CD4-positive, alpha-beta T cell (primary cell): ENCODE measurements at regions not wholly inside any gene's neighbourhood (a gene's known extent, or its start where the extent isn't known, plus 50 kb on each side); places are given as distances from the start of the nearest gene placed in this dataset.

ENCODE experiments used
- ATAC-seq: fragments of 200-7000 bp; cut with Tn5 transposase; one replicate; pipeline ENCODE4 v1.10.0; 2022; ENCODE audit warnings: mild to moderate bottlenecking; ENCODE audit not compliant: poor library complexity
- CTCF ChIA-PET: fragments of 350-600 bp; sonication (Branson Sonifier 250); formaldehyde crosslinking; loops from one replicate; lab custom pipeline; 2021; ENCODE audit warnings: antibody characterized with exemption, inconsistent platforms; lab: Charles Lee
- POLR2A ChIA-PET: fragments of 350-600 bp; sonication (Branson Sonifier 250); formaldehyde crosslinking; loops from one replicate; lab custom pipeline; 2021; ENCODE audit warnings: antibody characterized with exemption, inconsistent platforms; lab: Charles Lee
- DNase-seq, 14 experiments: peaks; one replicate each; pipeline ENCODE4 v3.0.0-alpha.2; 2013 to 2020; ENCODE audit warnings: mixed read lengths in 2 of 14
- H3K27ac ChIP-seq, 2 donors: one replicate each; pipeline versions ENCODE4 v1.5.1 to v1.7.0; 2013; ENCODE audit warnings: low read length in 2 of 2, low read depth in 1 of 2, mild to moderate bottlenecking in 1 of 2
- H3K27me3 ChIP-seq, 2 experiments: 1 replicate in 1 of 2; 2 replicates in 1 of 2; pipeline versions ENCODE4 v1.6.1 to v1.7.0; 2013; ENCODE audit warnings: low read length in 2 of 2, control low read depth in 1 of 2, mild to moderate bottlenecking in 1 of 2, moderate library complexity in 1 of 2; ENCODE audit not compliant: insufficient read depth in 2 of 2, control insufficient read depth in 1 of 2
- H3K36me3 ChIP-seq: one replicate; pipeline ENCODE4 v1.6.1; 2013; ENCODE audit warnings: low read length, control low read depth; ENCODE audit not compliant: insufficient read depth
- H3K4me1 ChIP-seq: one replicate; pipeline ENCODE4 v1.6.1; 2013; ENCODE audit warnings: low read length, control low read depth; ENCODE audit not compliant: insufficient read depth
- H3K4me3 ChIP-seq: one replicate; pipeline ENCODE4 v1.5.1; 2013; ENCODE audit warnings: mild to moderate bottlenecking, low read length, moderate library complexity
- H3K9me3 ChIP-seq, 2 experiments: 1 replicate in 1 of 2; 2 replicates in 1 of 2; pipeline versions ENCODE4 v1.6.1 to v1.7.0; 2013; ENCODE audit warnings: low read length in 2 of 2, mild to moderate bottlenecking in 2 of 2, control low read depth in 1 of 2, moderate library complexity in 1 of 2; ENCODE audit not compliant: control insufficient read depth in 1 of 2, insufficient read depth in 1 of 2
- H3K27ac Mint-ChIP-seq: one replicate; pipeline ENCODE4 v1.8.0; 2020; ENCODE audit warnings: mixed read lengths
- H3K27me3 Mint-ChIP-seq: one replicate; pipeline ENCODE4 v1.8.0; 2021; ENCODE audit warnings: mixed read lengths
- H3K36me3 Mint-ChIP-seq: one replicate; pipeline ENCODE4 v1.8.0; 2021; ENCODE audit warnings: low read depth, mixed read lengths
- H3K4me1 Mint-ChIP-seq: one replicate; pipeline ENCODE4 v1.8.0; 2021; ENCODE audit warnings: low read depth, mixed read lengths
- H3K4me3 Mint-ChIP-seq: one replicate; pipeline ENCODE4 v1.8.0; 2020; ENCODE audit warnings: mild to moderate bottlenecking, mixed read lengths
- H3K9me3 Mint-ChIP-seq: one replicate; pipeline ENCODE4 v1.8.0; 2020; ENCODE audit warnings: mixed read lengths
- intact Hi-C, 2 experiments: fragments of 100-400 bp; cut with DNase I in 1 of 2; cut with micrococcal nuclease in 1 of 2; formaldehyde crosslinking; loops; one replicate each; pipeline versions ENCODE4 v1.15.1 to v1.9.0; 2023 to 2025; cut with DNase I, micrococcal nuclease
- TF ChIP-seq, protein P1 (sequence below): fragments of 200-600 bp; IDR thresholded peaks from one replicate; pipeline ENCODE4 v1.8.0; 2022; ENCODE audit warnings: antibody characterized with exemption, mild to moderate bottlenecking

DNA sequence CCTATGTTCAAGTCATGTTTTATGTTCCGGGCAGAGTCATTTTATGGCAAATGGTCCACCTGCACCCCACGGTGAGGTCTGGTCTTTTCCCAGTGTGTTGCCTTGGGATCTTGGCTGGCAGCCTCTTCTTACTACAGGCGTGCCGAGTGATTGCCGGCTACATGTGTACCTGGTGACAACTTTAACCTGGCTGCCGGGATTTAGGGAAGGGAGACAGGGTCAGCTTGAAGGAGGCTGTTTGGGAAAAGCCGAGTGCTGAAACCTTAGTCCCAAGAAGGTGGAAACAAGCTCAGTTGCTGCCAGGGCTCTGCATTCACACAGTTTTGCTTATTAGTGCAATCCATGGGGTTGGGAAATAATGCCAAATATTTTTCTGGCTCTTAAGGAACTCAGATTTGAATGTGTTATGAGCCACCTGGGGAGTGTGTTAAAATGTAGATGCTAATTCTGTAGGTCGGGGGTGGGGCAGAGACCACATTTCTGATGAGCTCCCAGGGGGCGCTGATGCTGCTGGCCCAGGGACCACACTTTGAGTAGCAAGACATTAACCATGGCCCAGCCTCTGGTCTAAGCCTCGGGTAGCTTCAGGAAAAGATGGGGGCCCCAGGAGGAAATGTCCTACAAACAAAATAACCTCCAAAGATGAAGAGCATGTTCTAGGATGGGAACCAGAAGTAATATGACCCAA is 179.6 kb downstream of the TBX5 start:
- no peaks in the 10 kb centered on the region for H3K4me1 Mint-ChIP-seq
- H3K4me3 ChIP-seq: no peak overlapping the region
- TF ChIP-seq, protein P1, sequence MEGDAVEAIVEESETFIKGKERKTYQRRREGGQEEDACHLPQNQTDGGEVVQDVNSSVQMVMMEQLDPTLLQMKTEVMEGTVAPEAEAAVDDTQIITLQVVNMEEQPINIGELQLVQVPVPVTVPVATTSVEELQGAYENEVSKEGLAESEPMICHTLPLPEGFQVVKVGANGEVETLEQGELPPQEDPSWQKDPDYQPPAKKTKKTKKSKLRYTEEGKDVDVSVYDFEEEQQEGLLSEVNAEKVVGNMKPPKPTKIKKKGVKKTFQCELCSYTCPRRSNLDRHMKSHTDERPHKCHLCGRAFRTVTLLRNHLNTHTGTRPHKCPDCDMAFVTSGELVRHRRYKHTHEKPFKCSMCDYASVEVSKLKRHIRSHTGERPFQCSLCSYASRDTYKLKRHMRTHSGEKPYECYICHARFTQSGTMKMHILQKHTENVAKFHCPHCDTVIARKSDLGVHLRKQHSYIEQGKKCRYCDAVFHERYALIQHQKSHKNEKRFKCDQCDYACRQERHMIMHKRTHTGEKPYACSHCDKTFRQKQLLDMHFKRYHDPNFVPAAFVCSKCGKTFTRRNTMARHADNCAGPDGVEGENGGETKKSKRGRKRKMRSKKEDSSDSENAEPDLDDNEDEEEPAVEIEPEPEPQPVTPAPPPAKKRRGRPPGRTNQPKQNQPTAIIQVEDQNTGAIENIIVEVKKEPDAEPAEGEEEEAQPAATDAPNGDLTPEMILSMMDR: no peak
- no peaks in the 10 kb centered on the region for H3K4me1 ChIP-seq
- no peak overlapping the region for H3K27ac ChIP-seq
- ATAC-seq: no peak
- no peaks in the 10 kb centered on the region for H3K36me3 ChIP-seq
- peaks cover 3% of the 10 kb centered on the region for H3K9me3 Mint-ChIP-seq
- peaks cover 6 to 7% of the 10 kb centered on the region in 2 experiments for H3K27me3 ChIP-seq
- no peaks in the 10 kb centered on the region for H3K36me3 Mint-ChIP-seq
- H3K4me3 Mint-ChIP-seq: no peak overlapping the region
- intact Hi-C loops: no loop called here
- CTCF ChIA-PET: no interaction called here
- H3K27me3 Mint-ChIP-seq: peaks cover 28% of the 10 kb centered on the region
- H3K27ac Mint-ChIP-seq: no peak overlapping the region
- POLR2A ChIA-PET: no interaction called here
- peaks cover 0 to 2% of the 10 kb centered on the region in 2 experiments for H3K9me3 ChIP-seq
- no peak for DNase-seq

DNA sequence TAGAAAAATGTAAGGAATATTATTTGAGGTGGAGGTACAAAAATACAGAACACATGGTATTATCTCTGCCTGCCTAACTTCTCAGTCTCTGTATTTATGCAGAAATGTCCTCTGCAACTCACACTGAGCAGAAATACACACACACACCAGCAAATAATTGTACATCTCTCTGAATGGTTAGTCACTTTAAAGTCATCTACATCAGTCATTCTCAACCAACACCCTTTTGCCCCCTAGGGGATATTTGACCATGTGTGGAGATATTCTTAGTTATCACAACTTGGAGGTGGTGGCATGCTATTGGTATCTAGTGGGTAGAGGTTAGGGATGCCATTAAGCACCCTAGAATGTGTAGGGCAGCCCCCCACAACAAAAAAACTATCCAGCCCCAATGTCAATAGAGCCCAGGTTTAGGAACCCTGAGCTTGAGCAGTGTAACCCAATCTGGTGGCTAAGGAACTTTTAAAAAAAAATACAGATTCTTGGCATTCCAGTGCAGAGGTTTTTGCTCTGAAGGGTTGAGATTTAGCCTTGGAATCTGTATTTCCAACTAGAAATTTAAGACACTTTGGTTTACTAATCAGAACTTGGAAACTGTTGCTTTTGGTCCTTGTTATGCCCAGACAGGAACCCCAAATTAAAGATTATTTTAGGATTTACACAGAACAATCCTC is 183.8 kb downstream of the TBX5 start:
- Mint-ChIP-seq H3K4me1 (no peaks in the 10 kb centered on the region), H3K9me3 (no peaks in the 10 kb centered on the region), H3K4me3 (no peak overlapping the region), H3K27ac (no peak overlapping the region), H3K36me3 (no peaks in the 10 kb centered on the region), H3K27me3 (peaks cover 38% of the 10 kb centered on the region)
- TF ChIP-seq, protein P1: no peak
- peaks cover 0 to 7% of the 10 kb centered on the region in 2 experiments for H3K9me3 ChIP-seq
- peaks cover 6 to 9% of the 10 kb centered on the region in 2 experiments for H3K27me3 ChIP-seq
- no peak overlapping the region for H3K27ac ChIP-seq
- CTCF ChIA-PET: no interaction called here
- H3K4me1 ChIP-seq: no peaks in the 10 kb centered on the region
- H3K36me3 ChIP-seq: no peaks in the 10 kb centered on the region
- H3K4me3 ChIP-seq: no peak overlapping the region
- ATAC-seq (no peak), DNase-seq (no peak)
- POLR2A ChIA-PET: no interaction called here
- intact Hi-C loops: no loop called here

DNA sequence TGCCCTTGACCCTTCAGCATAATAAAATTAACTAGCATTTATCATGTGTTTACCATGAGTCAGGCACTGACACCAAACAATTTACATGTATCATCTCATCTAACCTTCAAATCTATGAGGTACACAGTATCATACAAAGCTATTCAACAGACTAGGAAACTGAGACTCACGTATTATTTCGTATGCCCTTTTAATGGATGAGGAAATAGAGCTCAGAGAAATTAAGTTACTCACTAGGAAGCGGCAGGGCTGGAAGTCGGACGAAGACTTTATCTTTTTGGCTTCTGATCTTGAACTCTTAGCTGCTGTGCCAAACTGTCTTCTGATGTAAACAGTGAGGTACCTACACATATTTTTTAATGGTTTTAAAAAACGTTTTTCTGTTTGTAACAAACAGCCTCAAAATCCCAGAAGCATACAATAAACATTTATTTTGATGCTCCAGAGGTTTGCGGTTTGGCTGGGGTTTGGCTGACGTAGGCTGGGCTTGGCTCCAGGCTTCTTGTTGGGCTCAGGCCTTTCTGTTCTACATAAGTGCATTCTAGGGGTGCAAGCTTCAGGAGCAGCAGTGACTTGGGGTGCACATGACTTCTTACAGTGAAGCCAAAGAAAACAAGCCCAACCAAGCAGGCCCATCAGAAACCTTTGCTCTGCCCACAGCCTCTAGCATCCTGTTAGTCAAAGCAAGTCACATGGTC is 184.7 kb downstream of the TBX5 start:
- Histone ChIP-seq H3K4me1 (no peaks in the 10 kb centered on the region), H3K36me3 (no peaks in the 10 kb centered on the region), H3K27ac (no peak overlapping the region), H3K4me3 (no peak overlapping the region), H3K9me3 (peaks cover 0 to 7% of the 10 kb centered on the region in 2 experiments), H3K27me3 (peaks cover under 1 to 6% of the 10 kb centered on the region in 2 experiments)
- intact Hi-C loops: no loop called here
- Mint-ChIP-seq H3K36me3 (no peaks in the 10 kb centered on the region), H3K9me3 (no peaks in the 10 kb centered on the region), H3K4me1 (no peaks in the 10 kb centered on the region), H3K4me3 (no peak overlapping the region), H3K27ac (no peak overlapping the region), H3K27me3 (peaks cover 38% of the 10 kb centered on the region)
- TF ChIP-seq, protein P1: no peak
- DNase-seq: no peak
- ChIA-PET CTCF (no interaction called here), POLR2A (no interaction called here)
- no peak for ATAC-seq
